ENCODE measurements at regions not wholly inside any gene's neighbourhood (a gene's known extent, or its start where the extent isn't known, plus 50 kb on each side); places are given as distances from the start of the nearest gene placed in this dataset.

- TF ChIP-seq CTCF (IDR thresholded peaks at IDR 0.05) (no peak), POLR2A (IDR thresholded peaks at IDR 0.05) (no peak)
These were observed 555.5 kb upstream of the TBL1XR1 start for GRCh38 chr3:177752831-177753230.

Measured in adrenal gland (tissue), 5 donors.